Suprapubic skin (tissue), 4 donors: ENCODE measurements at regions not wholly inside any gene's neighbourhood (a gene's known extent, or its start where the extent isn't known, plus 50 kb on each side); places are given as distances from the start of the nearest gene placed in this dataset.

ENCODE experiments used
- DNase-seq, 2 donors: peaks; one replicate each; pipeline ENCODE4 v3.0.0-alpha.2; 2019; ENCODE audit warnings: low spot score in 2 of 2
- H3K27ac ChIP-seq: fragments of 200-600 bp; sonication (generic); one replicate; pipeline ENCODE4 v1.5.1; 2019
- H3K27me3 ChIP-seq: fragments of 200-600 bp; sonication (generic); one replicate; pipeline ENCODE4 v1.5.1; 2019
- H3K36me3 ChIP-seq: fragments of 200-600 bp; sonication (generic); one replicate; pipeline ENCODE4 v1.5.1; 2019
- H3K4me1 ChIP-seq: fragments of 200-600 bp; sonication (generic); one replicate; pipeline ENCODE4 v1.5.1; 2019
- H3K4me3 ChIP-seq: fragments of 200-600 bp; sonication (generic); one replicate; pipeline ENCODE4 v1.5.1; 2019; ENCODE audit warnings: mild to moderate bottlenecking
- H3K9me3 ChIP-seq: fragments of 200-600 bp; sonication (generic); one replicate; pipeline ENCODE4 v1.5.1; 2019
- EP300 ChIP-seq: sonication (generic); formaldehyde crosslinking; IDR thresholded peaks from one replicate; pipeline ENCODE4 v1.6.1; 2017; ENCODE audit warnings: antibody characterized with exemption
- POLR2A ChIP-seq, 2 donors: fragments of 450-650 bp; IDR thresholded peaks; one replicate each; pipeline ENCODE4 v1.6.1; 2017; ENCODE audit warnings: antibody characterized with exemption in 2 of 2, mild to moderate bottlenecking in 2 of 2, moderate library complexity in 2 of 2
- POLR2AphosphoS5 ChIP-seq, 3 donors: sonication (generic); formaldehyde crosslinking; IDR thresholded peaks; one replicate each; pipeline ENCODE4 v1.6.1; 2017; ENCODE audit warnings: antibody characterized with exemption in 3 of 3
- WGBS: methylation state at CpG from one replicate; pipeline ENCODE4 v1.1.5; 2018; 5-methylcytosine and 5-hydroxymethylcytosine counted together
- TF ChIP-seq, protein P1 (sequence below), 2 donors: fragments of 200-600 bp in 1 of 2; fragments of 450-650 bp in 1 of 2; sonication (generic) in 1 of 2; IDR thresholded peaks; one replicate each; pipeline ENCODE4 v1.5.1; 2016 to 2019; ENCODE audit warnings: antibody characterized with exemption in 2 of 2, mild to moderate bottlenecking in 1 of 2, moderate library complexity in 1 of 2

- 94% methylated on average over 3 of the region's 3 CpGs for WGBS
- no peak overlapping the region for H3K4me3 ChIP-seq
- TF ChIP-seq EP300 (no peak), POLR2AphosphoS5 (IDR thresholded peaks at IDR 0.05) (no peak), POLR2A (IDR thresholded peaks at IDR 0.05) (no peak)
- TF ChIP-seq, protein P1, sequence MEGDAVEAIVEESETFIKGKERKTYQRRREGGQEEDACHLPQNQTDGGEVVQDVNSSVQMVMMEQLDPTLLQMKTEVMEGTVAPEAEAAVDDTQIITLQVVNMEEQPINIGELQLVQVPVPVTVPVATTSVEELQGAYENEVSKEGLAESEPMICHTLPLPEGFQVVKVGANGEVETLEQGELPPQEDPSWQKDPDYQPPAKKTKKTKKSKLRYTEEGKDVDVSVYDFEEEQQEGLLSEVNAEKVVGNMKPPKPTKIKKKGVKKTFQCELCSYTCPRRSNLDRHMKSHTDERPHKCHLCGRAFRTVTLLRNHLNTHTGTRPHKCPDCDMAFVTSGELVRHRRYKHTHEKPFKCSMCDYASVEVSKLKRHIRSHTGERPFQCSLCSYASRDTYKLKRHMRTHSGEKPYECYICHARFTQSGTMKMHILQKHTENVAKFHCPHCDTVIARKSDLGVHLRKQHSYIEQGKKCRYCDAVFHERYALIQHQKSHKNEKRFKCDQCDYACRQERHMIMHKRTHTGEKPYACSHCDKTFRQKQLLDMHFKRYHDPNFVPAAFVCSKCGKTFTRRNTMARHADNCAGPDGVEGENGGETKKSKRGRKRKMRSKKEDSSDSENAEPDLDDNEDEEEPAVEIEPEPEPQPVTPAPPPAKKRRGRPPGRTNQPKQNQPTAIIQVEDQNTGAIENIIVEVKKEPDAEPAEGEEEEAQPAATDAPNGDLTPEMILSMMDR (IDR thresholded peaks at IDR 0.05): no peak
These were observed 69.2 kb upstream of the MIR17HG start for GRCh38 chr13:91278291-91278690.

DNA sequence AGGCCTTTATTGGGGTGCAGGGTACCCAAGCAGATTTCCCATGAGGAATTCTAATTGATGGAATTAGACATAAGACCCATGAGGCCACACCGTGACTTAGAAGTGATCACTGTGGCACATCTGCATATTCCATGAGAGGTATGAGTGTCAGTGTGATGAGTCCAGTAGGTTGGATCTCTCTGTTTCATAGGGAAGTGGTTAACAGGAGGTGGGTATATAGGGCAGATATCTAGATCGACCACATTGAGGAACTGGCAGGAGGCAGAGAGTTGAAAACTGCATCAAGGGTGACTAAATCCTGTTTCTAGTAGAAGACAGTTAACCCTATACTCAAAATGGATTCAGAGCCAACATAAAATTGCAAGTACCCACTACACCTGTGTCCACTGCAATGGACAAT, 68.6 kb upstream of the MIR17HG start:
- DNase-seq: no peak
- Histone ChIP-seq H3K4me3 (no peak overlapping the region), H3K36me3 (no peaks in the 10 kb centered on the region), H3K4me1 (no peaks in the 10 kb centered on the region), H3K27me3 (no peaks in the 10 kb centered on the region), H3K9me3 (peaks cover 4% of the 10 kb centered on the region), H3K27ac (no peak overlapping the region)
- whole genome bisulfite sequencing: 89% methylated on average over 2 of the region's 2 CpGs
- no peak for TF ChIP-seq POLR2A (IDR thresholded peaks at IDR 0.05)
- TF ChIP-seq EP300: no peak
- no peak for TF ChIP-seq POLR2AphosphoS5 (IDR thresholded peaks at IDR 0.05)
- TF ChIP-seq, protein P1 (IDR thresholded peaks at IDR 0.05): no peak

More at GRCh38 chr13:91278291-91278690, 69.2 kb upstream of the MIR17HG start:
- Histone ChIP-seq H3K4me1 (no peaks in the 10 kb centered on the region), H3K9me3 (peaks cover 4% of the 10 kb centered on the region), H3K36me3 (no peaks in the 10 kb centered on the region), H3K27me3 (no peaks in the 10 kb centered on the region), H3K27ac (no peak overlapping the region)
- DNase-seq: no peak

- no peaks in the 10 kb centered on the region for H3K4me1 ChIP-seq
- H3K27me3 ChIP-seq: no peaks in the 10 kb centered on the region
- DNase-seq: no peak
- no peaks in the 10 kb centered on the region for H3K36me3 ChIP-seq
- TF ChIP-seq POLR2A (IDR thresholded peaks at IDR 0.05) (no peak), EP300 (no peak), POLR2AphosphoS5 (IDR thresholded peaks at IDR 0.05) (no peak)
- TF ChIP-seq, protein P1 (IDR thresholded peaks at IDR 0.05): no peak
- 14% methylated on average over 2 of the region's 2 CpGs for WGBS
- H3K4me3 ChIP-seq: no peak overlapping the region
- H3K27ac ChIP-seq: no peak overlapping the region
- H3K9me3 ChIP-seq: peaks cover 4% of the 10 kb centered on the region
These were observed 66.7 kb upstream of the MIR17HG start for GRCh38 chr13:91280801-91281200.

DNA sequence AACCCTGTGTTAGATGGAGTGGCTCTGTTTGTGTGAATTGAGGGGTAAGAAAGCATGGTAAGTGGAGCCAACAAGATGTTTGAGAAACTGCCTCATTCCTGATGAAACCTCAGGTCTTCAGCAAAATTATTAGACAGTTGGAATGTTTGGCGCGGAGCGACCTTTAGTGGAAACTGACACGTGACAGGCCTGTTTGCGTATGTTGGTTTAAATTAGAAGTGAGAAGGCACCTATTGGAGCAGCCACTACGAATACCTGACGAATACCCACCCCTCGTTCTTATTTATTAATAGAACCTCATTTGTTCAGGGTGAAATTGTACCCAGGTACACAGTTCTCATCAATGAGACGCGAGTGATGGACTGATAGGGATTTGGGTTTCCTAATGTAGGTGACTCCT, 63.2 kb upstream of the MIR17HG start:
- H3K4me1 ChIP-seq: no peaks in the 10 kb centered on the region
- TF ChIP-seq, protein P1 (IDR thresholded peaks at IDR 0.05): no peak
- TF ChIP-seq POLR2AphosphoS5 (IDR thresholded peaks at IDR 0.05): no peak
- TF ChIP-seq EP300: no peak
- TF ChIP-seq POLR2A (IDR thresholded peaks at IDR 0.05): no peak
- 95% methylated on average over 10 of the region's 10 CpGs for WGBS

DNA sequence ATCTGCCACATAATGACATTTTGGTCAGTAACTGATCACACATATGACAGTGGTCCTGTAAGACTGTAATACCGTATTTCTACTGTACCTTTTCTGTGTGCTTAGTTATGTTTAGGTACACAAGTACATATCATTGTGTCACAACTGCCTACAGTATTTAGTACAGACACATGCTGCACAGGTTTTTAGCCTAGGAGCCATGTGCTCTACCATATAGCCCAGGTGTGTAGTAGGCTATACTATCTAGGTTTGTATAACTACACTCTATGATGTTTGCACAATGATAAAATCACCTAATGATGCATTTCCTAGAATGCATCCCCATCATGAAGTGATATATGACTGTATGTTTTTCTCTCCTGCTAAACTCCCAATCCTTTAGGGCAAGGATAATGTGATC, 61.2 kb upstream of the MIR17HG start:
- no peak for DNase-seq
- no peak overlapping the region for H3K4me3 ChIP-seq
- whole genome bisulfite sequencing: 77% methylated on average over 1 of the region's 1 CpG
- TF ChIP-seq EP300 (no peak), POLR2A (IDR thresholded peaks at IDR 0.05) (no peak), POLR2AphosphoS5 (IDR thresholded peaks at IDR 0.05) (no peak)
- TF ChIP-seq, protein P1 (IDR thresholded peaks at IDR 0.05): no peak
- H3K4me1 ChIP-seq: no peaks in the 10 kb centered on the region
- H3K27me3 ChIP-seq: no peaks in the 10 kb centered on the region
- no peak overlapping the region for H3K27ac ChIP-seq
- no peaks in the 10 kb centered on the region for H3K9me3 ChIP-seq
- H3K36me3 ChIP-seq: no peaks in the 10 kb centered on the region

More for the DNA sequence above, 63.2 kb upstream of the MIR17HG start:
- Histone ChIP-seq H3K4me3 (no peak overlapping the region), H3K36me3 (no peaks in the 10 kb centered on the region), H3K9me3 (no peaks in the 10 kb centered on the region), H3K27me3 (no peaks in the 10 kb centered on the region), H3K27ac (no peak overlapping the region)
- no peak for DNase-seq
